GM12878 (cell line): ENCODE measurements at regions not wholly inside any gene's neighbourhood (a gene's known extent, or its start where the extent isn't known, plus 50 kb on each side); places are given as distances from the start of the nearest gene placed in this dataset.

Source experiments
- ATAC-seq: fragments of 200-7000 bp; cut with Tn5 transposase; 3 replicates; pipeline ENCODE4 v1.9.1; 2020; ENCODE audit warnings: mild to moderate bottlenecking, moderate library complexity
- BruUV-seq: library from RNA; stranded (reverse); fragments of 400-500 nt; replicated peaks from 2 replicates; lab custom pipeline; 2021; lab: Mats Ljungman, UMichigan
- CTCF ChIA-PET: fragments of 300-600 bp; sonication (Branson Sonifier 250); formaldehyde crosslinking; extraction: SDS; loops from one replicate; lab custom pipeline; 2021; ENCODE audit warnings: inconsistent platforms; lab: Yijun Ruan, JAX
- POLR2A ChIA-PET: fragments of 350-600 bp; formaldehyde crosslinking; extraction: SDS; loops from one replicate; lab custom pipeline; 2021; ENCODE audit warnings: inconsistent platforms; lab: Charles Lee
- RAD21 ChIA-PET: fragments of 300-600 bp; sonication (Branson Sonifier 250); formaldehyde crosslinking; loops from one replicate; lab custom pipeline; 2023; ENCODE audit warnings: antibody characterized with exemption; ENCODE audit not compliant: unreplicated experiment; lab: Charles Lee
- SMC1A ChIA-PET: fragments of 300-600 bp; sonication (Branson Sonifier 250); formaldehyde crosslinking; loops from one replicate; lab custom pipeline; 2023; ENCODE audit not compliant: unreplicated experiment, uncharacterized antibody; lab: Charles Lee
- DNase-seq: peaks from one replicate; pipeline ENCODE4 v3.0.0-alpha.2; 2011; ENCODE audit warnings: low read depth, low spot score
- FAIRE-seq: peaks from 3 replicates; lab custom pipeline; 2011; peaks lifted over from hg19 to GRCh38; lab: Jason Lieb, UNC
- H2AFZ ChIP-seq: 2 replicates; pipeline ENCODE4 v1.6.0; 2011; ENCODE audit warnings: low read depth, low read length, control low read depth; ENCODE audit not compliant: control insufficient read depth
- H3K27ac ChIP-seq: 2 replicates; pipeline ENCODE4 v1.5.1; 2011; ENCODE audit warnings: control low read depth; ENCODE audit not compliant: control insufficient read depth, insufficient read depth
- H3K27me3 ChIP-seq, 2 experiments: replicated peaks in 1 of 2; 2 replicates each; pipeline versions ENCODE4 v1.6.0 to v1.6.1; 2011; ENCODE audit warnings: low read length in 1 of 2; ENCODE audit not compliant: control insufficient read depth in 2 of 2, insufficient read depth in 2 of 2
- H3K36me3 ChIP-seq, 2 experiments: 2 replicates each; pipeline ENCODE4 v1.5.1; 2011; ENCODE audit warnings: low read length in 1 of 2; ENCODE audit not compliant: control insufficient read depth in 2 of 2, insufficient read depth in 2 of 2
- H3K4me1 ChIP-seq: 2 replicates; pipeline ENCODE4 v1.6.1; 2011; ENCODE audit warnings: mild to moderate bottlenecking, low read length, moderate library complexity, mixed read lengths; ENCODE audit not compliant: control insufficient read depth, insufficient read depth
- H3K4me2 ChIP-seq: 2 replicates; pipeline ENCODE4 v1.6.0; 2011; ENCODE audit warnings: control low read depth; ENCODE audit not compliant: control insufficient read depth, insufficient read depth
- H3K4me3 ChIP-seq: fragments of 200-600 bp; sonication (generic); 2 replicates; pipeline ENCODE4 v1.5.1; 2016
- H3K79me2 ChIP-seq: 2 replicates; pipeline ENCODE4 v1.6.0; 2011; ENCODE audit warnings: low read length; ENCODE audit not compliant: control insufficient read depth, insufficient read depth
- H3K9ac ChIP-seq: 2 replicates; pipeline ENCODE4 v1.8.0; 2011; ENCODE audit warnings: low read length, control low read depth, mixed read lengths; ENCODE audit not compliant: control insufficient read depth, insufficient read depth
- H3K9me3 ChIP-seq: replicated peaks from 3 replicates; pipeline ENCODE4 v1.5.1; 2011; ENCODE audit warnings: mild to moderate bottlenecking, low read length; ENCODE audit not compliant: control insufficient read depth, insufficient read depth
- H4K20me1 ChIP-seq: 2 replicates; pipeline ENCODE4 v1.6.0; 2011; ENCODE audit not compliant: control insufficient read depth, insufficient read depth
- ASH2L ChIP-seq: fragments of 300-600, 200-600 bp; sonication (generic); IDR thresholded peaks from 2 replicates; pipeline ENCODE4 v1.6.1; 2017; ENCODE audit warnings: low read depth, mild to moderate bottlenecking, borderline replicate concordance
- CHD4 ChIP-seq: fragments of 200-600 bp; sonication (generic); IDR thresholded peaks from 2 replicates; pipeline ENCODE4 v1.6.1; 2016; ENCODE audit warnings: mild to moderate bottlenecking
- IRF5 ChIP-seq: fragments of 450-650 bp; IDR thresholded peaks from 2 replicates; pipeline ENCODE4 v1.6.1; 2017; ENCODE audit warnings: borderline replicate concordance
- JUNB ChIP-seq: IDR thresholded peaks from 2 replicates; pipeline ENCODE4 v1.6.1; 2016; ENCODE audit warnings: antibody characterized with exemption, mild to moderate bottlenecking
- MEF2A ChIP-seq: IDR thresholded peaks from 2 replicates; pipeline ENCODE4 v1.6.1; 2011; ENCODE audit warnings: low read depth, mild to moderate bottlenecking, low read length, moderate library complexity; ENCODE audit not compliant: insufficient read depth
- MYC ChIP-seq: IDR thresholded peaks from 2 replicates; pipeline ENCODE4 v1.6.1; 2011; ENCODE audit warnings: mild to moderate bottlenecking, low read length, moderate library complexity, inconsistent platforms; ENCODE audit not compliant: insufficient read depth, insufficient replicate concordance, insufficient read length, severe bottlenecking
- NFYA ChIP-seq: IDR thresholded peaks from 2 replicates; pipeline ENCODE4 v1.6.1; 2011; ENCODE audit warnings: low read depth, mild to moderate bottlenecking, low read length, improper control_type of control experiment, borderline replicate concordance
- RBBP5 ChIP-seq: fragments of 200-600 bp; sonication (generic); conservative IDR thresholded peaks from 2 replicates; pipeline ENCODE4 v1.6.1; 2016
- SIX5 ChIP-seq: IDR thresholded peaks from 2 replicates; pipeline ENCODE4 v1.6.1; 2011; ENCODE audit warnings: mild to moderate bottlenecking, low read depth, low read length, moderate library complexity; ENCODE audit not compliant: severe bottlenecking
- SUZ12 ChIP-seq: fragments of 200-600 bp; sonication (generic); IDR thresholded peaks from one replicate; pipeline ENCODE4 v1.6.1; 2018; ENCODE audit warnings: antibody characterized with exemption, mild to moderate bottlenecking; ENCODE audit not compliant: unreplicated experiment
- ZNF274 ChIP-seq: IDR thresholded peaks from one replicate; pipeline ENCODE4 v1.8.0; 2011; ENCODE audit not compliant: insufficient read length, insufficient read depth
- ZNF592 ChIP-seq: fragments of 450-650 bp; IDR thresholded peaks from 2 replicates; pipeline ENCODE4 v1.6.1; 2017; ENCODE audit warnings: mild to moderate bottlenecking, moderate library complexity
- WGBS: methylation state at CpG from one replicate; pipeline ENCODE4 v1.1.6; 2016; ENCODE audit warnings: low lambda C conversion rate; ENCODE audit not compliant: insufficient replicate concordance, insufficient coverage; ENCODE audit errors: missing lambda C conversion rate; 5-methylcytosine and 5-hydroxymethylcytosine counted together
- in situ Hi-C: fragments of 300-500 bp; cut with MboI; formaldehyde crosslinking; loops from 9 replicates; pipeline ENCODE4 v1.14.3; 2018; ENCODE audit warnings: mixed read lengths
- intact Hi-C: fragments of 100-400 bp; cut with micrococcal nuclease; formaldehyde crosslinking; loops from one replicate; pipeline ENCODE4 v1.14.2; 2022; ENCODE audit not compliant: unreplicated experiment

DNA sequence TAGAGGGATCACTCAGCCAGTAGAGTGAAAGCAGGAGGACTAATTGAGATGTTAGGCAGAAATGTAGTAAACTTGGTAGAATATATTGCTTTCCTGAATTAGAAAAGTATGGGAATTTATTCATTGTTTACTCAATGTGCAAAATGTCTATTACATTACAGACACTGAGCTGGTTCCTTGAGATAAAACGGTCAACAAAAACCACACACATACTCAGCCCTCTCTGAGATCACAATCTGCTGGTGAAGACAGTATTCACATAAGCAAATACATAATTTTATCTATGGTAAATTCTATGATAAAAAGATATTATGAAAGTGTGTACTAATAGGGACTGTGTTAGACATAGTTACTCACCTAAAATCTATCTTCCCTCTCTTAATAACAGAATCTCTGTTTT is 833.5 kb downstream of the KCNA4 start:
- no peak overlapping the region for H2AFZ ChIP-seq
- H3K9ac ChIP-seq = no peak overlapping the region
- in situ Hi-C loops = no loop called here
- H3K4me1 ChIP-seq = no peaks in the 10 kb centered on the region
- DNase-seq = no peak
- no peak overlapping the region for H3K27ac ChIP-seq
- no TSS peak for BruUV-seq
- no peak overlapping the region for H3K4me2 ChIP-seq
- no peaks in the 10 kb centered on the region for H3K27me3 ChIP-seq
- H3K36me3 ChIP-seq = no peaks in the 10 kb centered on the region
- SMC1A ChIA-PET = interaction anchor here (1.5 kb wide), 1 partner anchor 59 kb away, joined by 3 read pairs; no protein-coding TSS in a partner anchor
- no peak for FAIRE-seq
- 27% methylated on average over 1 of the region's 1 CpG for WGBS
- TF ChIP-seq CHD4 = no peak
- no peak for TF ChIP-seq RBBP5
- TF ChIP-seq, all 136 proteins: peak for 0
- H3K9me3 ChIP-seq = no peaks in the 10 kb centered on the region
- RAD21 ChIA-PET = no interaction called here
- H3K79me2 ChIP-seq = no peaks in the 10 kb centered on the region
- ATAC-seq = no peak
- POLR2A ChIA-PET = no interaction called here
- no peaks in the 10 kb centered on the region for H4K20me1 ChIP-seq
- no peak overlapping the region for H3K4me3 ChIP-seq
- CTCF ChIA-PET = interaction anchor here (1.3 to 1.5 kb wide), 2 partner anchors 9 to 23 kb away, joined by 3 to 4 read pairs; no protein-coding TSS in a partner anchor
- intact Hi-C loops = no loop called here

DNA sequence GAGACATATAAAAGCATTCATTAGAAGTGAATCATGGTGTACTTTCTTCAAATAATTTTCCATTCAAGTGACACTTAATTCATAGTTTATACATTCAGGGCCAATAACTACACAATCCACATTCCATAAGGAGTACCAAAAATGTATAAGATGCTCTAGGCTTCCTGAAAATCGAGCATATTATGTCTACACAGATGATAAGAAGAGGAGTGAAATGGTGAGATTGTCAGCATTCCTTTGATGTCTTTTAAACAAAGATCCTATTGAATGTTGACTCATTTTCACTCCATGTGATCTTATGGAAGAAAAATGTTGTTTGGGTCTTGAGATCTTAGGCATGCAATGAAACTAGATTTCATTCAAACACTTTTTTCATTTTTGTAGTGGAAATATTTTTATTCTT is 843.2 kb downstream of the KCNA4 start:
- ChIA-PET RAD21 (no interaction called here), CTCF (interaction anchor here (0.6 kb wide), 1 partner anchor 175 kb away, joined by 3 read pairs; no protein-coding TSS in a partner anchor), POLR2A (no interaction called here), SMC1A (no interaction called here)
- H3K4me3 ChIP-seq = no peak overlapping the region
- no peak for ATAC-seq
- in situ Hi-C loops = no loop called here
- H3K36me3 ChIP-seq = no peaks in the 10 kb centered on the region
- DNase-seq = no peak
- no peak for FAIRE-seq
- H3K9me3 ChIP-seq = no peaks in the 10 kb centered on the region
- H3K27me3 ChIP-seq = no peaks in the 10 kb centered on the region
- intact Hi-C loops = no loop called here
- no peak overlapping the region for H2AFZ ChIP-seq
- WGBS = 0% methylated on average over 1 of the region's 1 CpG
- no peaks in the 10 kb centered on the region for H3K79me2 ChIP-seq
- no peak overlapping the region for H3K9ac ChIP-seq
- no peak overlapping the region for H3K4me2 ChIP-seq
- no peak overlapping the region for H3K27ac ChIP-seq
- BruUV-seq = no TSS peak
- no peaks in the 10 kb centered on the region for H4K20me1 ChIP-seq
- no peaks in the 10 kb centered on the region for H3K4me1 ChIP-seq
- TF ChIP-seq ASH2L (no peak), ZNF274 (no peak), ZNF592 (no peak), IRF5 (no peak), NFYA (no peak), SIX5 (no peak), SUZ12 (no peak), MYC (no peak), JUNB (no peak), MEF2A (no peak)
